Activated naive CD4-positive, alpha-beta T cell treated with anti-CD3 and anti-CD28 coated beads, Interleukin-2, amount 50 U/mL, for 72 hours (primary cell): ENCODE measurements at regions not wholly inside any gene's neighbourhood (a gene's known extent, or its start where the extent isn't known, plus 50 kb on each side); places are given as distances from the start of the nearest gene placed in this dataset.
"Not testable (repeated sequence)": the region's sequence is repeated elsewhere in the genome, so short reads cannot be mapped to it uniquely, and the experiment has no call there.

Source experiments
- ATAC-seq, 2 donors: fragments of 150-1000 bp; cut with Tn5 transposase; 2 replicates each; pipeline ENCODE4 v1.10.0; 2021; ENCODE audit warnings: mild to moderate bottlenecking in 2 of 2, moderate library complexity in 2 of 2
- DNase-seq, 2 donors: peaks; one replicate each; pipeline ENCODE4 v3.0.0; 2021 to 2022; ENCODE audit warnings: low spot score in 2 of 2
- H3K27ac Mint-ChIP-seq, 2 donors: one replicate each; pipeline ENCODE4 v1.8.0; 2022; ENCODE audit warnings: mild to moderate bottlenecking in 2 of 2, mixed read lengths in 2 of 2
- H3K36me3 Mint-ChIP-seq, 2 donors: one replicate each; pipeline ENCODE4 v1.8.0; 2022; ENCODE audit warnings: mixed read lengths in 2 of 2
- H3K9me3 Mint-ChIP-seq, 2 donors: one replicate each; pipeline ENCODE4 v1.8.0; 2022; ENCODE audit warnings: mixed read lengths in 2 of 2

GRCh38 chr13:65112531-65112941 lies 2117.6 kb downstream of the PCDH9 start:
- Mint-ChIP-seq H3K36me3 (no peaks in the 10 kb centered on the region), H3K9me3 (peaks cover 12 to 19% of the 10 kb centered on the region in 2 donors), H3K27ac (no peak overlapping the region)
- no peak for DNase-seq
- ATAC-seq: no peak

GRCh38 chr13:65112123-65112522 lies 2118.0 kb downstream of the PCDH9 start:
- DNase-seq: no peak
- Mint-ChIP-seq H3K9me3 (peaks cover 12 to 21% of the 10 kb centered on the region in 2 donors), H3K36me3 (peaks cover 0 to under 1% of the 10 kb centered on the region in 2 donors), H3K27ac (no peak overlapping the region)
- ATAC-seq: no peak

GRCh38 chr13:65111223-65111622 lies 2118.9 kb downstream of the PCDH9 start:
- no peak for DNase-seq
- H3K27ac Mint-ChIP-seq: no peak overlapping the region
- ATAC-seq: no peak

GRCh38 chr13:65104436-65104835 lies 2125.7 kb downstream of the PCDH9 start:
- H3K9me3 Mint-ChIP-seq: peaks cover 21 to 42% of the 10 kb centered on the region in 2 donors
- ATAC-seq, DNase-seq, H3K27ac Mint-ChIP-seq: not testable (repeated sequence)
- peaks cover 10 to 20% of the 10 kb centered on the region in 2 donors for H3K36me3 Mint-ChIP-seq

More at GRCh38 chr13:65111223-65111622, 2118.9 kb downstream of the PCDH9 start:
- H3K9me3 Mint-ChIP-seq: peaks cover 20 to 30% of the 10 kb centered on the region in 2 donors
- H3K36me3 Mint-ChIP-seq: peaks cover 8 to 10% of the 10 kb centered on the region in 2 donors

GRCh38 chr13:65103351-65103750 lies 2126.8 kb downstream of the PCDH9 start:
- Mint-ChIP-seq H3K36me3 (peaks cover 10 to 20% of the 10 kb centered on the region in 2 donors), H3K27ac (no peak overlapping the region), H3K9me3 (peaks cover 13 to 34% of the 10 kb centered on the region in 2 donors)
- no peak for ATAC-seq
- DNase-seq: no peak

- ATAC-seq (no peak), DNase-seq (no peak)
- peaks cover 12 to 20% of the 10 kb centered on the region in 2 donors for H3K9me3 Mint-ChIP-seq
- no peaks in the 10 kb centered on the region for H3K36me3 Mint-ChIP-seq
- no peak overlapping the region for H3K27ac Mint-ChIP-seq
Observed at GRCh38 chr13:65095161-65096082, 2134.7 kb downstream of the PCDH9 start.

GRCh38 chr13:65093357-65093756 lies 2136.8 kb downstream of the PCDH9 start:
- ATAC-seq (no peak), DNase-seq (no peak)
- Mint-ChIP-seq H3K27ac (no peak overlapping the region), H3K9me3 (peaks cover 11 to 26% of the 10 kb centered on the region in 2 donors), H3K36me3 (no peaks in the 10 kb centered on the region)

- no peak for ATAC-seq
- H3K9me3 Mint-ChIP-seq: peaks cover 11 to 16% of the 10 kb centered on the region in 2 donors
- DNase-seq: no peak
- H3K27ac Mint-ChIP-seq: no peak overlapping the region
- no peaks in the 10 kb centered on the region for H3K36me3 Mint-ChIP-seq
Observed at GRCh38 chr13:65091031-65091430, 2139.1 kb downstream of the PCDH9 start.

GRCh38 chr13:65090186-65090585 lies 2139.9 kb downstream of the PCDH9 start:
- DNase-seq (no peak), ATAC-seq (no peak)
- H3K9me3 Mint-ChIP-seq: peaks cover 11 to 16% of the 10 kb centered on the region in 2 donors
- H3K27ac Mint-ChIP-seq: no peak overlapping the region
- H3K36me3 Mint-ChIP-seq: no peaks in the 10 kb centered on the region

- Mint-ChIP-seq H3K9me3 (peaks cover 16 to 17% of the 10 kb centered on the region in 2 donors), H3K27ac (no peak overlapping the region), H3K36me3 (no peaks in the 10 kb centered on the region)
- ATAC-seq: no peak
- DNase-seq: no peak
Observed at GRCh38 chr13:65088906-65089305, 2141.2 kb downstream of the PCDH9 start.

- Mint-ChIP-seq H3K36me3 (no peaks in the 10 kb centered on the region), H3K9me3 (peaks cover 13 to 16% of the 10 kb centered on the region in 2 donors)
- ATAC-seq: no peak
Observed at GRCh38 chr13:65085977-65086376, 2144.2 kb downstream of the PCDH9 start.

GRCh38 chr13:65074248-65074647 lies 2155.9 kb downstream of the PCDH9 start:
- DNase-seq: no peak
- no peak for ATAC-seq
- Mint-ChIP-seq H3K27ac (no peak overlapping the region), H3K9me3 (peaks cover 13 to 18% of the 10 kb centered on the region in 2 donors), H3K36me3 (no peaks in the 10 kb centered on the region)

More at GRCh38 chr13:65085977-65086376, 2144.2 kb downstream of the PCDH9 start:
- DNase-seq: no peak
- H3K27ac Mint-ChIP-seq: no peak overlapping the region

- Mint-ChIP-seq H3K27ac (no peak overlapping the region), H3K9me3 (peaks cover 13 to 15% of the 10 kb centered on the region in 2 donors)
Observed at GRCh38 chr13:65064967-65065366, 2165.2 kb downstream of the PCDH9 start.

GRCh38 chr13:65063753-65064152 lies 2166.4 kb downstream of the PCDH9 start:
- Mint-ChIP-seq H3K27ac (no peak overlapping the region), H3K9me3 (peaks cover 9 to 15% of the 10 kb centered on the region in 2 donors), H3K36me3 (no peaks in the 10 kb centered on the region)
- DNase-seq (no peak), ATAC-seq (no peak)

More at GRCh38 chr13:65064967-65065366, 2165.2 kb downstream of the PCDH9 start:
- no peak for DNase-seq
- ATAC-seq: no peak
- H3K36me3 Mint-ChIP-seq: no peaks in the 10 kb centered on the region

GRCh38 chr13:65057986-65058385 lies 2172.2 kb downstream of the PCDH9 start:
- Mint-ChIP-seq H3K9me3 (peaks cover 7 to 8% of the 10 kb centered on the region in 2 donors), H3K27ac (no peak overlapping the region), H3K36me3 (peaks cover 0 to 6% of the 10 kb centered on the region in 2 donors)
- no peak for ATAC-seq
- DNase-seq: no peak

GRCh38 chr13:65054277-65054676 lies 2175.9 kb downstream of the PCDH9 start:
- peaks cover 0 to 6% of the 10 kb centered on the region in 2 donors for H3K36me3 Mint-ChIP-seq
- no peak overlapping the region for H3K27ac Mint-ChIP-seq
- peaks cover 7 to 8% of the 10 kb centered on the region in 2 donors for H3K9me3 Mint-ChIP-seq
- ATAC-seq: no peak
- DNase-seq: no peak

GRCh38 chr13:65036999-65037398 lies 2193.1 kb downstream of the PCDH9 start:
- H3K36me3 Mint-ChIP-seq: no peaks in the 10 kb centered on the region
- peaks cover 0 to 17% of the 10 kb centered on the region in 2 donors for H3K9me3 Mint-ChIP-seq
- DNase-seq (no peak), ATAC-seq (no peak)
- H3K27ac Mint-ChIP-seq: no peak overlapping the region
